Stimulated activated CD8-positive, alpha-beta memory T cell treated with anti-CD3 and anti-CD28 coated beads, Interleukin-2, amount 100 ng/mL, for 48 hours (primary cell): ENCODE measurements at regions not wholly inside any gene's neighbourhood (a gene's known extent, or its start where the extent isn't known, plus 50 kb on each side); places are given as distances from the start of the nearest gene placed in this dataset.
"Not testable (repeated sequence)": the region's sequence is repeated elsewhere in the genome, so short reads cannot be mapped to it uniquely, and the experiment has no call there.

Experiments used
- DNase-seq, 2 donors: peaks; one replicate each; pipeline ENCODE4 v3.0.0-alpha.2; 2020; ENCODE audit warnings: low read depth in 2 of 2

DNA sequence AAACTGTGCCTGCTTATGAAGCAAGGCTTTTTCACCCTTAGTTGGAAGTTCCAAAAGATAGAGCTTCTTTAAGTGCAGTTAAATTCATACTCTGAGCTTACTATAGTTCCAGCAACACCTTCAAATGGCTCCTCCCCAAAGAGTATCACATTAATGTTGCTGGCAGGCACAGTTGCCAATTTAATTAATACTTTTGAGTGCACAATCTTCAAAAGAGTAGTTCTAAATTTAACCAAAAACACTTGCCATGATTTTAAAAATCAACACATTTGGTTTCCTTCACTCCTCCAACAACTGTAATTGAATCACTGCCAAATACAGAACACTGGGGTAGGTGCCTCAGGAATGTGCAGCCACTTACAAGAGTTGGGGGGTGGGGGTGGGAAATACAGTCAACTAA is 150.6 kb upstream of the UBE2E3 start:
- DNase-seq = no peak

DNA sequence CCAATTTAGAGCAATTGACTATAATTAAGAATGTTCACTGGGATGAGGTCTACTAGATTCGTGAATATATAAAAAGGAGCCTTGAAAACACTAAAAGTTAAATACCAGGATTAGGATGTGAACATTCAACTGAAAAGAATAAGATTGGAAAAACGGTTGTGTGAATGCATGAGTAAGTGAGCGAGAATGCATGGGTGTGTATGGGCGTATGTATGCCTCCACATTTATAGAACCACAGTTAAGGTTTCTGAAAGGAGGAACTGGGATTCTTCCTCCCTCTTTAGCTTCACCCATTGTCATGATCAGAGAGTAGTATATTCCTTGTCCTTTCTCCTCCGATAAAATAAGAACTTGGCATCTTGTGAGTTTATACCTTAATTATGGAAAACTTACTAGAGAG is 151.1 kb upstream of the UBE2E3 start:
- DNase-seq = no peak

DNA sequence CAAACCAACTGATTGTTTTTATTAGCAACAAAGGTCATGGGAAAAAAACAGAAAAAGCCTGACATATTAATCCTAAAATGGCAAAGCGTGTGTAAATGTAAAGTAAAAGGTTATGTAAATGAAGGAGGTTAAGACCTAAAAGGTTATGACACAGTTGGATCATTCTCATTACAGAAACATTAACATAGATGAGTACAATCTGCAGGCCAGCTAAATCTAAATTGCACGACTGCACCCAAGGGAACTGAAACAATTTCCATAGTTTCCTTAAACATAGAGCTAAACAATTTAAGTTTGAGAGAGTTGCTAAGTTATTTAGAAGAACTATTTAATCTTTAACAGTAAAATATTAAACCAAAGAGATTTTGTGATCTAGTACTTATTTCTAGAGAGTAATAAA is 151.6 kb upstream of the UBE2E3 start:
- no peak for DNase-seq

DNA sequence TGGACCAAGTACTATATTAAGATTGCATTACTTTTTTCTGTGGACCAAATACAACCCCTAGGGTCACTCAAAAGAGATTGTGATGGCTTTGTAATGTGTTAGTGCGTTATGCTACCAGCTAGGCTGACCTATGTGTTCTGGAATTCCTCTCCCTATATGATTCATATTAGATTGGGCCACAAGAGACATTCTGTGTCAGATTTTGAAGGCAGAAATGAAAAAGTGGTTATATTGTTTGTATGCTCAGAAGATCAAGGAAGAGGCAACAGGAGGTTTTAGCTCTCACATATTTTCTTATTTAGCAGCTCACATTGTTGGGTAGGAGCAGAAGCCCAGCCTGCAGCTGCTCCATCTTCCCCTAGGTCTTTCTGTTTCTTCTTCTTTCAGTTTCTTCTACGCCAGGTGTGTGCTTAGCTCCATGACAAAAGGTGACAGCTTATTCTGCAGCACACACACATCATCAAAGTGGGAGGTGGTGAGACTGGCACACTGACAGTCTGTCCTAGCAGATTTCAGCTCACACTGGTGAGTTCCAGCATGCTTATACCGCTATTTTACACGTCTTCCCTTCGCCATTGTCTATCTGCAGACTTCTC is 156.8 kb upstream of the UBE2E3 start:
- no peak for DNase-seq

DNA sequence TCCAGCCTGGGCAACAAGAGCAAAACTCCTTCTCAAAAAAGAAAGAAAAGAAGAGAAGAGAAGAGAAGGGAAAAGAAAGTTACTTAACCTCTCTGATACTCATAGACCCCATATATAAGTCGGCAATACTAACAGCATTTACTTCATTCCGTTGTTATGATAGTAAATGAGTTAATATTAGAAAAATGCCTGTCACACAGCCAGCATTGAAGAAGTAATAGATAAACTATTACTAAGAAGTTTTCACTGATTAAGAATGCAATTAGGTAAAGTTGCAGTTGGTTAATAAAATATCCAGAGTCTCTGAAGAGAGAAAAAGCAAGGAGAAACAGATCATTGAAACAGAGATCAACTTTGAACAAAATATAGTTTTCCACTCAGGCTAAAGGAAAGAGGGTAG is 161.3 kb upstream of the UBE2E3 start:
- DNase-seq = no peak

DNA sequence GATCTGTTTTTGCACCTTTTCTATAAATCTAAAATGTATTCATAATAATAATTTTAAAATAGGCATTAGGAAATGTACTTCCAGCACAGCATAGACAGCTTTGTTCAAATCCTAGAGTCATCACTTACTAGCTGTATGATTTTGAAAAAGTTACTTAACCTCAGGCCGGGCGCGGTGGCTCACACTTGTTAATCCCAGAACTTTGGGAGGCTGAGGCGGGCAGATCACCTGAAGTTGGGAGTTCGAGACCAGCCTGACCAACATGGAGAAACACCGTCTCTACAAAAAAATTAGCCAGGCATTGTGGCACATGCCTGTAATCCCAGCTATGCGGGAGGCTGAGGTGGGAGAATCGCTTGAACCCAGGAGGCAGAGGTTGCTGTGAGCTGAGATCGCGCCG is 161.7 kb upstream of the UBE2E3 start:
- not testable (repeated sequence) for DNase-seq

DNA sequence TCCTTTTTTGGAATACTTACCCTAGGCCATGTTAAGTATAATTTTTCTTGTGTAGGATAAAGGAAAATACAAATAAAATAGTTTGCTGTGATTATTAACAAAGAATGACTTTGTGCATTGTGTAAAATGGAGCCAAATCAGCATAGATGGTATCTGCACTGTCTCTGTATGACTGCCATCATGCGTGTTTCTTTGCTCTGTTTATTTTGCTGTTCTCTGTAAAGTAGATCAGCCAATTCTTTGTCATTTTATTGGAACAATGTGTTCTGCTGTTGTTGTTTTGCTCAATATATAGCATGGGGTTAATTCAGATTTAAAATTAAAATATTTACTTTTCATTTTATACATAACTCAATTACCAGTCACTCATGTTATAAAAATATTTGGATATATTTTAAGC is 181.3 kb upstream of the UBE2E3 start:
- DNase-seq = no peak

DNA sequence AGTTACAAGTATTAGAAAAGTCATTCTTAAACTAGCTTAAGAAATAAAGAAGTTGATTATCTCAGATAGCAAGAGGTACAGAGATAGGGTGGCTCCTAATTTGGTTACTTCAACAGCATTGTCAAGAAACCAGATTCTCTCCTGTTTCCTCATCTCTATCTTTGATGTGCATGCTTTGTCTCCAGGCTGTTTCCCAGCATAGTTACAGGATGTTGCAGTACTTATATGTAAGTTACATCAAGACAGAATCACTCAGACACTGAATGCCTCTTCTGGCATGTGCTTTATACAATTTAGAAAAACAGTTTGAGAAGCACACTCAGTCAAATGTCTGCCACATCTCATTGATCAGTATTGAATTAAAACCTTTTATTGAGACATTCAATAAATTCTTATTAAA is 189.5 kb upstream of the UBE2E3 start:
- no peak for DNase-seq

DNA sequence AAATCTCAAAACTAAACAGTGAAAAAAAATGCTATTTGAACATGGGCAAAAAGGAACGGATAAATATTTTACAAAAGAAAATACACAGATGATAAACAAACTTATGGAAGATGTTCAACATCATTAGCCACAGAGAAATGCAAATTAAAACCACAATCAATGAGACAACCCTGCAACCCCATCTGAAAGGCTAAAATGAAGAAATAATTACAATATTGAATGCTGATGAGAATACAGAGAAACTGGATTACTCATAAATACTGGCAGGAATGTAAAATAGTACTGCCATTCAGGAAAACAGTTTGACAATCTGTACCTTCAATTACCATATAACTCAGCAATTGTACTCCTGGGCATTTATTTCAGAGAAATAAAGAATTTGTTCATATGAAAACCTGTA is 193.1 kb upstream of the UBE2E3 start:
- DNase-seq = no peak

DNA sequence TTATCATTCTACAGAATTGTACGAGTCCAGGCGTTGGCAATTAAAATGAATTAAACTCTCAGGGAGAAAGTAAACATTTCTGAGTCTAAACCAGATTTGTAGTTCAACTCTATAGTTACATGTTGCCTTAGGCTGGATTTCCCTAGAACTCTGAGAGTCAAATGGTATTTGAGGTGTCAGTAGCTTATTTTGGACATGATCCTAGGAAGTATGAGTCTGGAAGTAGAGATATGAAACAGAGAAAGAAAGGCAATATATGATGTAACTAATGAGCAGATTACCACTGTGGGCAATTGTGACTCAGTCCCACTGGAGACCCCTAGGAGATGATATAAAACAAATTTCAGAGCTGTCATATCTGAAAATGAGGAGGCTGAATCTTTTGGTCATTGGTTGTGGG is 199.1 kb upstream of the UBE2E3 start:
- DNase-seq = no peak

DNA sequence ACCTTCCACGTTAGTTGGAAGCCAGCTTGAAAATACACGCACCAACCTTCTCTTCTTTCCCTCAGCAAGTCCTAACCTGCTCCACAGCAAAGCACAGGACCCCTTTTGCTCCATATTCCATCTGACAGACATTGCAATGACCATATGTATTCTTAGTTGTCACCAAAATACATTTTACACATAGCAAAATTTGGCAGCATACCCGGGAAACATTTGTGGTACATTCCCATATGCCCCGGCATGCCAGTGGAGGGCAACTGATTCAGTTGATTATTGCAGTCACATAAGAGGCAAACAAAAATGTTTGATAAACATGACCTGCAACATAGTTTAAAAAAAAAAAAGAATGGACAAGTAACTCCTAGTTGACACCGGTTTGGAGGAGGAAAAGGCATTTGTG is 202.1 kb upstream of the UBE2E3 start:
- DNase-seq = no peak

DNA sequence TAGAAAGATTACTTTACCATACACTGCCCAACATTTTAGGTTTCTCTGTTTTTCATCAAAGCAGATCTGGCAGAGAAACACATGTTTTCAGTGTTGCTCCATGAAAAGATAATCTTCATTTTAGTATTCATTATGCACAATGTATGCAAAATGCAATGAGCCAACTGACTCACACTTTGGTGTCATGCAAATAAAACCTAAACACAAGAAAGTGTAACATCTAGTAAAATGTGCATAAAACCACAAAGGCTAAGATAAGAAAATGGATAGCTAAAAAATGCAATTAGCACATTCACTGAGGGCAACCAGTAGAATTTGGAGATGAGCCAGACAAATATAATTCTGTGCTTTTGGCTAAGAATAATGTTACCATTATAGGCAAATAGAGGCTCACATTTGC is 203.5 kb upstream of the UBE2E3 start:
- DNase-seq = no peak

DNA sequence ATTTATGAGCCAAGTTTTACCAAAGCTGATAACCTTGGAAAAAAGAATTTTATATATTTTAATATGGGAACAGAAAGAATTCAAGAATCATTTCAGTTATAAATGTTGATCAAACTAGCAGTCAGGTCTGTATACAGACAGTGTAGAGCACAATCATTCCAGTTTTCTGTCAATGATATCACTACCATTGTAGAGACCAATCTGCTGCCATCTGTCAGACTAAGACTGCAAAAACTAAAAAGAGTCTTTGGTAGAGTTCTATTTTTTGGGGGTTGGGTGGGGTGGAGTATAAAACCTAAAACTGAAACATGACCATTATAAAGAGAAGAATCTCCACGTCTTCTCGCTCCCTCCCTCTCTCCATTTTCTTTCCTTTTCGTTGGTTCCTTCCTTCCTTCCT is 204.7 kb upstream of the UBE2E3 start:
- DNase-seq = no peak

DNA sequence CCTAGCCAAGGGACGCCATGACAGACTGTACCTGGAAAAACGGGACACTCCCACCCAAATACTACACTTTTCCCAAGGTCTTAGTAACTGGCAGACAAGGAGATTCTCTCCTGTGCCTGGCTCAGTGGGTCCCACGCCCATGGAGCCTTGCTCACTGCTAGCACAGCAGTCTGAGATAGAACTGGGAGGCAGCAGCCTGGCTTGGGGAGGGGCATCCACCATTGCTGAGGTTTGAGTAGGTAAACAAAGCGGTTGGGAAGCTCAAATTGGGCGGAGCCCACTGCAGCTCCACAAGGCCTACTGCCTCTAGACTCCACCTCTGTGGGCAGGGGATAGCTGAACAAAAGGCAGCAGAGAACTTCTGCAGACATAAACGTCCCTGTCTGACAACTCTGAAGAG is 215.1 kb upstream of the UBE2E3 start:
- not testable (repeated sequence) for DNase-seq

DNA sequence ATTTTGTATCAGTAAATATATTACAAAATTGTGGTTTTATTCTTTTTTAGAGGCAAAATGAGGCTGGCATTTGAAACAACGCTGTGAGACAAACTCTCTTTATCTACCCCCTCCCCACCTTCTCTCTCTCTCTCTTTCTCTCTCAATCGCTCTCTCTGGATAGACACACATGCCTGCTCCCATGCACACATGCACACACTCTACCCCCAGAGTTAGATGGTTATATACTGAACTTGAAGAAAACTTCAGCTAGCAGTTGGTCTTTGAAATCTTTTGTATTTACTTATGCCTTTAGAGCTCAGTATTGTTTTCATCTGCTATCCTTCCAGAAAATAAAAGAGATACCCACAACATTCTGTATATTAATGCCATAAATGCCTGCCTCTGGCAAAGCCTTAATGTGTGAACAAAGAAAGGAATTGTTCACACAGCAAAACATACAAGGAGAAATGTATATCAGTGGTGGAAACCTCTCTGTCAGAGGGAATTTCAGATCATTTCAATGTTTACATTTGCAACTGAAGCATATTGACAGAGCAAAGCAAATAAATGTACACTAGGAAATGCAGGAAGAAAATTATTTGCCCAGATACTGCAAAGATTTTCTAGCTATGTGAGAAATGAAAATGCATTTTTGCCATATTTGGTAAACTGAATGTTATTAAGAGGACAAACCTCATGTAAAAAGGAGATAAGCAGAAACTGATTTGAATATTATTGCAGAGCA is 217.0 kb upstream of the UBE2E3 start:
- DNase-seq = no peak

DNA sequence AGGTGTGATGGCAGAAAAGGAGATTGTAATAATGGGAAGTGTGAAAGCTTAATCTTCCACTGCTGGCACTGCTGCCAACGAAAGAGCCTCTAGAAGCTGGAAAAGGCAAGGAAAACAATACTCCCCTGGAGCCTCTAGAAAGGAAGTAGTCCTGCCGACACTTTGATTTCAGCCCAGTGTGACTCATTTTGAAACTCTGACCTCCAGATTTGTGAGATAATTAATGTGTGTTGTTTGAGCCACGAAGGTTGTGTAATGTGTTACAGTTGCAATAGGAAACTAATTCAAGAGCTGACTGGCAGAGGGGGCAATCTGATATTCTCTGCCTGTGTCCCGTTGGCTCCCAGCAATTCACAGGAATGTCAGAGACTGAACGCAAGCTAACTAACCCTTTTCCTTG is 219.2 kb upstream of the UBE2E3 start:
- no peak for DNase-seq

DNA sequence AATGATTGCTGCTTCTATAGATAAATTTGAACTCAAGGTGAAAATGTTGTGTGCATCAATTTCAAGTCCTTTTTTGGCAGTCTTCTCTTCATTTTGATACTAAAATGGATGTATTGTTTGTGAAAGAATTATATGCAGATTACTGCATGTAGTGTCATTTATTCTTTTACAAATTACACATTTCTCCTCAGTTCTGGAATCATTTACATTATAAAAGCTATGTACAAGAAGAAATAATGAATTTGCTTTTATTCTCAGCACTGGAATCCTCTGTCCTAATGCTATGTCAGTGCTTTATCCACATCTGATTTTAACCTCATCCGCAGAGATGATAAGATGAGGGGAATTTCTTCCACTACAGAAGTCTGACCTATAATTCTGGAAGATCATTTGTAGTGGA is 220.8 kb upstream of the UBE2E3 start:
- no peak for DNase-seq

DNA sequence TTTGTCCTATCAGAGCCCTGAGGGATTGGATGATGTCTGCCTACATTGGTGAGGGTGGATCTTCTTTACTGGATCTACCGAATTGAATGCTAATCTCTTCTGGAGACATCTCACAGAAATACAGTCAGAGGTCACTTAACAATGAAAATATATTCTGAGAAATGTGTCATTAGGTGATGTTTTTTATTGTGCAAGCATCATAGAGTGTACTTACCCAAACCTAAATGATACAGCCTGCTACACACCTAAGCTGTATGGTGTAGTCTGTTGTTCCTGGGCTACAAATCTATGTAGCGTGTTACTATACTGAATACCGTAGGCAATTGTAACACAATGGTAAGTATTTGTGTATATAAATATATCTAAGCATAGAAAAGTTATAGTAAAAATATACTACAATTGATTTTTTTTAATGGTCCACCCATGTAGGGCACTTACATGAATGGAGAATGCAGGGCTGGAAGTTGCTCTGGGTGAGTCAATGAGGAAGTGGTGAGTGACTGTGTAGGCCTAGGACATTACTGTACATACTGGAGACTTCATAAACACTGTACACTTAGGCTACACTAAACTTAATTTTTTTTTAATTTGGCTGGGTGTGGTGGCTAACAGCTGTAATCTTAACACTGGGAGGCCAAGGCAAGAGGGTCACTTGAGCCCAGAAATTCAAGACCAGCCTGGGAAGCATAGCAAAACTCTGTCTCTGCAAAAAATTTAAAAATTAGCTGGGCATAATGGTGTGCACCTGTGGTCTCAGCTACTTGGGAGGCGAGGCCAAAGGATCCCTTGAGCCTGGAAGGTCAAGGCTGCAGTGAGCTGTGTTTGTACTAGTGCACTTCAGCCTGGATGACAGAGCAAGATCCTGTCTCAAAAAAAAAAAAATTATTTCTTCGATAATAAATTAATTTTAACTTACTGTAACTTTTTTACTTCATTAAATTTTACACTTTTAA is 226.3 kb upstream of the UBE2E3 start:
- no peak for DNase-seq

DNA sequence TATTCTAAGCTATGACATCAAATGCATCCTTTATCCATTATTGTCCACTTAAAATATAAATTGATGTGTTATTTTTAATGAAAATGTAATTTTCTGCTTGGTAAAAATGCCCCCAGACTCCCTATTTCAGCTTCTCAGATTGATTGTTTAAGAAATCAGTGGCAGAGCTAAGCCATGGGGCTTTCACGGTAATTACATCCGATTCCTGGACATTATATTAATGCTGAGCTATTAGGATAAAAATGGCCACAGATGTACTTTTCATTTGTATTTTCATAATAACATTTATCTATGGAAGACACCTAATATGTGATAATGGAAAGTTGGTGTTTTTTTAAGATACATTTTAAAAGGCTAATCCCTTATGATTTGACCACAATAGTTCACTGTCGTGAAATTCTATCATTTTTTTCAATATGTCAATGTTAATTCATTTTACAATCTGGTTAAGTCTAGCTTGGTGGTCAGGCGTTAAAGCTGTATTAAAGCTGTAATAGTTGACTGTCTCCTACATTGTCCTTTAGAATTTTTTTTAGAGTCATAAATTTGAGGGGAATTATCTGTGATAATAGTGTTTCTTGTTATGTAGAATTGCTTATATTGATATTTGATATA is 229.0 kb upstream of the UBE2E3 start:
- no peak for DNase-seq

DNA sequence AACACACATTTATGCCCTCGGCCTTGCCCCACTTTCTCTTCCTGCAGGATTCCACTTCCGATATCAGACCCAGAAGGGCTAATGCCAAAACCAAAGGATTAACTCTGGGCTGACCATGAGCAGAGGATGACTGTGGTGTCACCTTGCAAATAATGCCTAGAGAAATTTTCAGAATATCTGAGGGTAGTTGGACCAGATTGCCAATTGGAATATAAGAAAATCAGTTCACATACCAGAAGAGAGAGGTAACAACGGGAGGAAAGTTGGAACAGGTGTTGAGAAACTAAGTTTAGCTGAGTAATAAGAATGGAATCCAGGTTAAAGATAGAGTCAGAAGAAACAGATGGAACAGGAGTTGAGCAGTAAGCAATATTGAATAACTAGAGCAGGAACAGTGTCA is 232.7 kb upstream of the UBE2E3 start:
- DNase-seq = no peak

DNA sequence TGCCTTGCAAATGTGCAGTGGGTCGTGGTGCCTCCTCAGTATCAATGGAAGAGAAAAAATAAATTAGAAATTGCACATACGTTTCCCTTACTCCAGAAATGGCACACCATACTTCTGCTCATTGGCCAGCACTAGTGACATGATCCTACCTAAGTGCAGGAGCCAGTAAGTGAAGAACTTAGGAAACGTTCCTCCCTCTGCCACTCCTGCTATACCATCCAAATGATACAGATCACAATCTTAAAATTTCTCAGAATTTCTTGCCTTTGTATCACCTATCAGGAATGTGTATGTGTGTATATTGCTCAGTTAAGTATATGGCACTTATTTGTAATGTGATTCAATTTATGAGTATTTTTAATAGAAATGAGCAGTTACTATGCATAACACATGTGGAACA is 237.0 kb upstream of the UBE2E3 start:
- no peak for DNase-seq

DNA sequence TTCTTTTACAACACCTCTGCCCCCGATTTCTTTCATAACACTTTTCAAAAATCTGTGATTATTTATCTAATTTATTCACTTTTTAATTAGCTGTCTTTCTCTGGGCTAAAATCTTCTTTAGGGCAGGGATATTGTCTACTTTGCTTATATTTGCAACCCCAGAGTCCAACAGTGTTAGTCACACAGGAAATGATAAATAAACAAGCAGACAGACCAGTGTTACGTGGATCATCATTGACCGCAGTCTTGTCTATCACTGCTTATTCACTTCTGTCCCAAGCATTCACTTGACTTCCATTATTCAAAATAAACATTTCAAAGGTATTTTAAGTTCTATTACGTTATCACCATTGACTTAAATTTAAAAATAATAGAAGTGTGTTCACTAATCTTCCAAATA is 237.6 kb upstream of the UBE2E3 start:
- no peak for DNase-seq
